ENCODE measurements at regions not wholly inside any gene's neighbourhood (a gene's known extent, or its start where the extent isn't known, plus 50 kb on each side); places are given as distances from the start of the nearest gene placed in this dataset.

DNA sequence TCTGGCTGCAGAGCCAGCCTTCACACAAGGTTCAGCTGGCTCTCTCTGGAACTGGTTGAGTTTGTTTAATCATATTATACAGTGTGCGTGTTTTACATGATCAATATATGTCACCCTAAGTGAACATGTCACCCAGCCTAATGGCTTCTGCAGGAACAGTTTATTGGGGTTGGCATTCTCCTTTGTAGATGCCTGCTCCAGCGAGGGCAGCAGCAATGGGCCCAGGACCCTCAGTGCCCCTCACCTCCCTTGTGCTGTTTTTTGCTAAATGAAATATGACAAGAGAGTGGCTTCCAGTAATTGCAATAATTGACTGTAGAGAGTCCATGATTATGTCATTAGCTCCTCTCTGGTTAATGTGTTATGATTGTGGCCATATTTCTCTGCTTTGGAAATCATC is 387.2 kb downstream of the TMEM114 start:
- TF ChIP-seq POLR2A (IDR thresholded peaks at IDR 0.05) = no peak
- TF ChIP-seq, protein P1, sequence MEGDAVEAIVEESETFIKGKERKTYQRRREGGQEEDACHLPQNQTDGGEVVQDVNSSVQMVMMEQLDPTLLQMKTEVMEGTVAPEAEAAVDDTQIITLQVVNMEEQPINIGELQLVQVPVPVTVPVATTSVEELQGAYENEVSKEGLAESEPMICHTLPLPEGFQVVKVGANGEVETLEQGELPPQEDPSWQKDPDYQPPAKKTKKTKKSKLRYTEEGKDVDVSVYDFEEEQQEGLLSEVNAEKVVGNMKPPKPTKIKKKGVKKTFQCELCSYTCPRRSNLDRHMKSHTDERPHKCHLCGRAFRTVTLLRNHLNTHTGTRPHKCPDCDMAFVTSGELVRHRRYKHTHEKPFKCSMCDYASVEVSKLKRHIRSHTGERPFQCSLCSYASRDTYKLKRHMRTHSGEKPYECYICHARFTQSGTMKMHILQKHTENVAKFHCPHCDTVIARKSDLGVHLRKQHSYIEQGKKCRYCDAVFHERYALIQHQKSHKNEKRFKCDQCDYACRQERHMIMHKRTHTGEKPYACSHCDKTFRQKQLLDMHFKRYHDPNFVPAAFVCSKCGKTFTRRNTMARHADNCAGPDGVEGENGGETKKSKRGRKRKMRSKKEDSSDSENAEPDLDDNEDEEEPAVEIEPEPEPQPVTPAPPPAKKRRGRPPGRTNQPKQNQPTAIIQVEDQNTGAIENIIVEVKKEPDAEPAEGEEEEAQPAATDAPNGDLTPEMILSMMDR (IDR thresholded peaks at IDR 0.05) = no peak
